DND-41 (cell line): ENCODE measurements at regions not wholly inside any gene's neighbourhood (a gene's known extent, or its start where the extent isn't known, plus 50 kb on each side); places are given as distances from the start of the nearest gene placed in this dataset.

Experiments
- ATAC-seq: fragments of 200-7000 bp; cut with Tn5 transposase; 3 replicates; pipeline ENCODE4 v1.9.1; 2021; ENCODE audit warnings: low read depth; ENCODE audit not compliant: insufficient read depth
- DNase-seq: peaks from one replicate; pipeline ENCODE4 v3.0.0-alpha.2; 2020
- H2AFZ ChIP-seq: 2 replicates; pipeline ENCODE4 v1.6.0; 2012; ENCODE audit warnings: low read depth, low read length
- H3K27ac ChIP-seq: 2 replicates; pipeline ENCODE4 v1.5.1; 2012; ENCODE audit warnings: low read length, inconsistent platforms
- H3K27me3 ChIP-seq: fragments of 200-600 bp; sonication (generic); 2 replicates; pipeline ENCODE4 v1.6.0; 2012; ENCODE audit warnings: low read length, mild to moderate bottlenecking, inconsistent platforms; ENCODE audit not compliant: insufficient read depth, poor library complexity
- H3K36me3 ChIP-seq: 2 replicates; pipeline ENCODE4 v1.5.1; 2012; ENCODE audit warnings: low read length, inconsistent platforms; ENCODE audit not compliant: insufficient read depth
- H3K4me1 ChIP-seq: 2 replicates; pipeline ENCODE4 v1.5.1; 2012; ENCODE audit warnings: mild to moderate bottlenecking, low read length; ENCODE audit not compliant: insufficient read depth
- H3K4me2 ChIP-seq: 2 replicates; pipeline ENCODE4 v1.6.0; 2012; ENCODE audit warnings: mild to moderate bottlenecking, moderate library complexity, low read length, inconsistent platforms; ENCODE audit not compliant: insufficient read depth
- H3K4me3 ChIP-seq, 2 experiments: fragments of 200-600 bp in 1 of 2; shearing (Covaris generic) in 1 of 2; 2 replicates each; pipeline ENCODE4 v1.5.1; 2012 to 2016; ENCODE audit warnings: inconsistent platforms in 2 of 2, low read length in 2 of 2, mild to moderate bottlenecking in 2 of 2, low read depth in 1 of 2, moderate library complexity in 1 of 2
- H3K79me2 ChIP-seq: 2 replicates; pipeline ENCODE4 v1.6.0; 2012; ENCODE audit warnings: low read length, inconsistent platforms; ENCODE audit not compliant: insufficient read depth
- H3K9ac ChIP-seq: 2 replicates; pipeline ENCODE4 v1.6.0; 2012; ENCODE audit warnings: low read depth, mild to moderate bottlenecking, inconsistent platforms, low read length, moderate library complexity
- H3K9me3 ChIP-seq: 2 replicates; pipeline ENCODE4 v1.5.1; 2012; ENCODE audit warnings: low read length, moderate library complexity, mild to moderate bottlenecking, inconsistent platforms; ENCODE audit not compliant: insufficient read depth, severe bottlenecking
- H4K20me1 ChIP-seq: 2 replicates; pipeline ENCODE4 v1.6.0; 2012; ENCODE audit warnings: low read length; ENCODE audit not compliant: insufficient read depth
- CTCF ChIP-seq: IDR thresholded peaks from 2 replicates; pipeline ENCODE4 v1.5.1; 2012; ENCODE audit warnings: borderline replicate concordance, low read length, moderate library complexity, mild to moderate bottlenecking; ENCODE audit not compliant: poor library complexity, severe bottlenecking; ENCODE audit errors: extremely low read depth
- EZH2 ChIP-seq: IDR thresholded peaks from 3 replicates; pipeline ENCODE4 v1.6.1; 2012; ENCODE audit warnings: borderline replicate concordance, low read depth, mild to moderate bottlenecking, moderate library complexity, low read length, inconsistent platforms; ENCODE audit not compliant: severe bottlenecking

- Histone ChIP-seq H4K20me1 (no peaks in the 10 kb centered on the region), H3K36me3 (no peaks in the 10 kb centered on the region), H3K27me3 (peaks cover 6% of the 10 kb centered on the region), H3K4me2 (no peak overlapping the region), H3K79me2 (no peaks in the 10 kb centered on the region), H3K9me3 (no peaks in the 10 kb centered on the region), H3K4me1 (no peaks in the 10 kb centered on the region), H2AFZ (no peak overlapping the region), H3K4me3 (no peak overlapping the region), H3K9ac (no peak overlapping the region), H3K27ac (no peak overlapping the region)
- TF ChIP-seq CTCF (no peak), EZH2 (no peak)
- DNase-seq (no peak), ATAC-seq (no peak)
Observed at GRCh38 chr10:63799521-63800300, 278.5 kb downstream of the REEP3 start.

GRCh38 chr10:63801166-63801565, 280.0 kb downstream of the REEP3 start:
- Histone ChIP-seq H3K36me3 (no peaks in the 10 kb centered on the region), H3K27ac (no peak overlapping the region), H3K9me3 (no peaks in the 10 kb centered on the region), H2AFZ (no peak overlapping the region), H3K4me1 (no peaks in the 10 kb centered on the region), H3K4me2 (no peak overlapping the region), H3K9ac (no peak overlapping the region), H3K4me3 (no peak overlapping the region), H3K27me3 (peaks cover 6% of the 10 kb centered on the region), H4K20me1 (no peaks in the 10 kb centered on the region), H3K79me2 (no peaks in the 10 kb centered on the region)
- ATAC-seq (no peak), DNase-seq (no peak)
- TF ChIP-seq CTCF: no peak
- TF ChIP-seq EZH2: no peak

GRCh38 chr10:63806330-63806729, 285.1 kb downstream of the REEP3 start:
- Histone ChIP-seq H2AFZ (no peak overlapping the region), H3K9ac (no peak overlapping the region), H3K27me3 (no peaks in the 10 kb centered on the region), H3K27ac (no peak overlapping the region), H4K20me1 (no peaks in the 10 kb centered on the region), H3K79me2 (no peaks in the 10 kb centered on the region), H3K4me3 (no peak overlapping the region), H3K9me3 (no peaks in the 10 kb centered on the region), H3K36me3 (no peaks in the 10 kb centered on the region), H3K4me1 (no peaks in the 10 kb centered on the region), H3K4me2 (no peak overlapping the region)
- DNase-seq: no peak
- TF ChIP-seq CTCF (no peak), EZH2 (no peak)
- no peak for ATAC-seq
